GM18870 (cell line): ENCODE measurements at regions not wholly inside any gene's neighbourhood (a gene's known extent, or its start where the extent isn't known, plus 50 kb on each side); places are given as distances from the start of the nearest gene placed in this dataset.

Source experiments
- ATAC-seq: cut with Tn5 transposase; IDR thresholded peaks from one replicate; pipeline ENCODE4 v1.9.1; 2021; ENCODE audit warnings: moderate library complexity; ENCODE audit not compliant: unreplicated experiment

- ATAC-seq = no peak
These were observed 148.2 kb upstream of the MLN start for GRCh38 chr6:33952016-33952415.

- no peak for ATAC-seq
These were observed 147.4 kb upstream of the MLN start for GRCh38 chr6:33950891-33951889.

GRCh38 chr6:33950472-33950881, 146.7 kb upstream of the MLN start:
- no peak for ATAC-seq

GRCh38 chr6:33949877-33950435, 146.2 kb upstream of the MLN start:
- no peak for ATAC-seq

- no peak for ATAC-seq
These were observed 145.3 kb upstream of the MLN start for GRCh38 chr6:33949111-33949510.

- ATAC-seq = no peak
These were observed 144.3 kb upstream of the MLN start for GRCh38 chr6:33947916-33948594.

- no peak for ATAC-seq
These were observed 143.2 kb upstream of the MLN start for GRCh38 chr6:33947047-33947446.

- ATAC-seq = no peak
These were observed 142.1 kb upstream of the MLN start for GRCh38 chr6:33945931-33946330.

- no peak for ATAC-seq
These were observed 141.0 kb upstream of the MLN start for GRCh38 chr6:33944686-33945411.

- ATAC-seq = no peak
These were observed 133.1 kb upstream of the MLN start for GRCh38 chr6:33936886-33937285.

GRCh38 chr6:33935439-33936080, 131.8 kb upstream of the MLN start:
- ATAC-seq = no peak

- ATAC-seq = no peak
These were observed 131.0 kb upstream of the MLN start for GRCh38 chr6:33934731-33935270.

GRCh38 chr6:33933101-33933500, 129.3 kb upstream of the MLN start:
- no peak for ATAC-seq

GRCh38 chr6:33931799-33932198, 128.0 kb upstream of the MLN start:
- no peak for ATAC-seq

GRCh38 chr6:33929575-33930288, 125.9 kb upstream of the MLN start:
- ATAC-seq = no peak

- no peak for ATAC-seq
These were observed 123.8 kb upstream of the MLN start for GRCh38 chr6:33927616-33928015.

GRCh38 chr6:33927112-33927511, 123.3 kb upstream of the MLN start:
- ATAC-seq = no peak

GRCh38 chr6:33926451-33926850, 122.6 kb upstream of the MLN start:
- no peak for ATAC-seq

- no peak for ATAC-seq
These were observed 122.1 kb upstream of the MLN start for GRCh38 chr6:33925936-33926335.

GRCh38 chr6:33925210-33925609, 121.4 kb upstream of the MLN start:
- ATAC-seq = no peak
